ENCODE measurements at regions not wholly inside any gene's neighbourhood (a gene's known extent, or its start where the extent isn't known, plus 50 kb on each side); places are given as distances from the start of the nearest gene placed in this dataset.
"Not testable (repeated sequence)": the region's sequence is repeated elsewhere in the genome, so short reads cannot be mapped to it uniquely, and the experiment has no call there.

- peak; percentile 42 for DNase-seq
These were observed 460.3 kb downstream of the ZIC3 start for GRCh38 chrX:138026211-138026610.

- DNase-seq: no peak
These were observed 465.8 kb downstream of the ZIC3 start for GRCh38 chrX:138031715-138032114.

- peak; percentile 9 for DNase-seq
These were observed 468.2 kb downstream of the ZIC3 start for GRCh38 chrX:138034136-138034535.

GRCh38 chrX:138037548-138037947 is 471.6 kb downstream of the ZIC3 start:
- no peak for DNase-seq

GRCh38 chrX:138057883-138058282 is 492.0 kb downstream of the ZIC3 start:
- no peak for DNase-seq

- no peak for DNase-seq
These were observed 493.0 kb downstream of the ZIC3 start for GRCh38 chrX:138058931-138059330.

- DNase-seq: no peak
These were observed 501.5 kb downstream of the ZIC3 start for GRCh38 chrX:138067415-138067814.

- no peak for DNase-seq
These were observed 507.7 kb downstream of the ZIC3 start for GRCh38 chrX:138073626-138074025.

GRCh38 chrX:138082251-138082650 is 516.3 kb downstream of the ZIC3 start:
- no peak for DNase-seq

- DNase-seq: no peak
These were observed 517.0 kb downstream of the ZIC3 start for GRCh38 chrX:138082896-138083295.

- DNase-seq: not testable (repeated sequence)
These were observed 545.0 kb downstream of the ZIC3 start for GRCh38 chrX:138110910-138111309.

GRCh38 chrX:138127314-138127713 is 561.4 kb downstream of the ZIC3 start:
- no peak for DNase-seq

- peak; percentile 39 for DNase-seq
These were observed 562.2 kb downstream of the ZIC3 start for GRCh38 chrX:138128027-138128671.

GRCh38 chrX:138150709-138151108 is 560.8 kb downstream of the FGF13 start:
- DNase-seq: no peak

- DNase-seq: no peak
These were observed 553.7 kb downstream of the FGF13 start for GRCh38 chrX:138157850-138158249.

GRCh38 chrX:138191998-138192397 is 519.5 kb downstream of the FGF13 start:
- no peak for DNase-seq

- DNase-seq: no peak
These were observed 481.8 kb downstream of the FGF13 start for GRCh38 chrX:138229718-138230117.

- DNase-seq: no peak
These were observed 471.3 kb downstream of the FGF13 start for GRCh38 chrX:138240266-138240665.

- no peak for DNase-seq
These were observed 457.5 kb downstream of the FGF13 start for GRCh38 chrX:138254001-138254400.

- DNase-seq: no peak
These were observed 456.1 kb downstream of the FGF13 start for GRCh38 chrX:138255373-138255772.

GRCh38 chrX:138264095-138264494 is 447.4 kb downstream of the FGF13 start:
- DNase-seq: not testable (repeated sequence)

- no peak for DNase-seq
These were observed 440.6 kb downstream of the FGF13 start for GRCh38 chrX:138270931-138271330.

GRCh38 chrX:138282598-138283150 is 428.8 kb downstream of the FGF13 start:
- DNase-seq: not testable (repeated sequence)

- DNase-seq: peak; percentile 29
These were observed 424.2 kb downstream of the FGF13 start for GRCh38 chrX:138287205-138287877.

Measured in DMS153 (cell line).